Endothelial cell of umbilical vein (primary cell): ENCODE measurements at regions not wholly inside any gene's neighbourhood (a gene's known extent, or its start where the extent isn't known, plus 50 kb on each side); places are given as distances from the start of the nearest gene placed in this dataset.

ENCODE experiments used
- BruUV-seq: library from RNA; stranded (reverse); fragments of 400-500 nt; replicated peaks from 2 replicates; lab custom pipeline; 2021; lab: Mats Ljungman, UMichigan
- CTCF ChIA-PET: fragments of 300-600, 350-600 bp; sonication (Branson Sonifier 250); formaldehyde crosslinking; loops from one replicate; lab custom pipeline; 2021; ENCODE audit warnings: antibody characterized with exemption, inconsistent platforms; lab: Charles Lee
- POLR2A ChIA-PET: fragments of 300-600, 350-600 bp; sonication (Branson Sonifier 250); formaldehyde crosslinking; loops from one replicate; lab custom pipeline; 2021; ENCODE audit warnings: antibody characterized with exemption, inconsistent platforms; lab: Charles Lee
- DNase-seq: peaks from one replicate; pipeline ENCODE4 v3.0.0-alpha.2; 2011; ENCODE audit warnings: low read depth, low spot score
- FAIRE-seq: peaks from 2 replicates; lab custom pipeline; 2011; peaks lifted over from hg19 to GRCh38; lab: Jason Lieb, UNC
- H2AFZ ChIP-seq: 2 replicates; pipeline ENCODE4 v1.6.0; 2012; ENCODE audit warnings: low read depth, low read length, control low read depth, inconsistent platforms
- H3K27ac ChIP-seq: 2 replicates; pipeline ENCODE4 v1.5.1; 2011; ENCODE audit warnings: low read depth, mild to moderate bottlenecking, control low read depth, low read length, moderate library complexity; ENCODE audit not compliant: insufficient read depth
- H3K27me3 ChIP-seq, 2 experiments: 2 replicates each; pipeline versions ENCODE4 v1.6.0 to v1.6.1; 2011; ENCODE audit warnings: low read length in 2 of 2, mixed read lengths in 1 of 2; ENCODE audit not compliant: control insufficient read depth in 2 of 2, insufficient read depth in 2 of 2
- H3K36me3 ChIP-seq, 2 experiments: 2 replicates in 1 of 2; 3 replicates in 1 of 2; pipeline ENCODE4 v1.5.1; 2011; ENCODE audit warnings: low read length in 2 of 2, mild to moderate bottlenecking in 1 of 2, moderate library complexity in 1 of 2; ENCODE audit not compliant: control insufficient read depth in 2 of 2, insufficient read depth in 2 of 2; ENCODE audit errors: extremely low read depth in 1 of 2
- H3K4me1 ChIP-seq: 3 replicates; pipeline ENCODE4 v1.5.1; 2011; ENCODE audit warnings: mild to moderate bottlenecking, low read length; ENCODE audit not compliant: control insufficient read depth, insufficient read depth; ENCODE audit errors: extremely low read depth
- H3K4me2 ChIP-seq: 2 replicates; pipeline ENCODE4 v1.6.1; 2011; ENCODE audit warnings: low read length, control low read depth, mixed read lengths; ENCODE audit not compliant: insufficient read depth
- H3K4me3 ChIP-seq, 3 experiments: fragments of 200-600 bp in 1 of 3; sonication (generic), shearing (Covaris generic) in 1 of 3; replicated peaks in 1 of 3; 2 replicates each; pipeline ENCODE4 v1.5.1; 2011 to 2016; ENCODE audit warnings: control low read depth in 3 of 3, low read length in 3 of 3, mild to moderate bottlenecking in 2 of 3, inconsistent platforms in 1 of 3, low read depth in 1 of 3, moderate library complexity in 1 of 3; ENCODE audit not compliant: insufficient read depth in 1 of 3
- H3K79me2 ChIP-seq: 2 replicates; pipeline ENCODE4 v1.6.0; 2012; ENCODE audit warnings: low read length, inconsistent platforms; ENCODE audit not compliant: control insufficient read depth, insufficient read depth
- H3K9ac ChIP-seq: replicated peaks from 2 replicates; pipeline ENCODE3; 2011; ENCODE audit warnings: low read length, control low read depth; ENCODE audit not compliant: insufficient read depth; ENCODE audit errors: extremely low read depth
- H3K9me1 ChIP-seq: replicated peaks from 3 replicates; pipeline ENCODE4 v1.6.0; 2011; ENCODE audit warnings: mild to moderate bottlenecking, low read length; ENCODE audit not compliant: control insufficient read depth, insufficient read depth; ENCODE audit errors: extremely low read depth
- H3K9me3 ChIP-seq: replicated peaks from 2 replicates; pipeline ENCODE4 v1.5.1; 2012; ENCODE audit warnings: low read length, inconsistent platforms; ENCODE audit not compliant: control insufficient read depth, insufficient read depth
- H4K20me1 ChIP-seq: replicated peaks from 2 replicates; pipeline ENCODE3; 2011; ENCODE audit warnings: mild to moderate bottlenecking, low read length; ENCODE audit not compliant: control insufficient read depth, insufficient read depth; ENCODE audit errors: extremely low read depth
- EZH2 ChIP-seq: IDR thresholded peaks from 2 replicates; pipeline ENCODE4 v1.6.1; 2012; ENCODE audit warnings: borderline replicate concordance, low read depth, mild to moderate bottlenecking, moderate library complexity, low read length, inconsistent platforms; ENCODE audit not compliant: severe bottlenecking
- FOS ChIP-seq: IDR thresholded peaks from 2 replicates; pipeline ENCODE4 v1.6.1; 2011; ENCODE audit warnings: mild to moderate bottlenecking, low read length, moderate library complexity, borderline replicate concordance; ENCODE audit not compliant: insufficient read depth
- GATA2 ChIP-seq: IDR thresholded peaks from 2 replicates; pipeline ENCODE4 v1.7.0; 2011; ENCODE audit warnings: low read depth, mild to moderate bottlenecking, moderate library complexity, mixed read lengths, low read length; ENCODE audit not compliant: insufficient read length, insufficient read depth
- JUN ChIP-seq: IDR thresholded peaks from 2 replicates; pipeline ENCODE4 v1.6.1; 2011; ENCODE audit warnings: borderline replicate concordance, low read depth; ENCODE audit not compliant: insufficient read length, insufficient read depth
- MYC ChIP-seq: IDR thresholded peaks from one replicate; pipeline ENCODE4 v1.6.1; 2011; ENCODE audit warnings: mild to moderate bottlenecking, low read depth, low read length
- POLR2A ChIP-seq: IDR thresholded peaks from 2 replicates; pipeline ENCODE4 v1.6.1; 2012; ENCODE audit warnings: low read depth, mild to moderate bottlenecking, control low read depth, low read length
- POLR2AphosphoS5 ChIP-seq: IDR thresholded peaks from 2 replicates; pipeline ENCODE4 v1.6.1; 2012; ENCODE audit warnings: low read depth, mild to moderate bottlenecking, control low read depth, low read length, moderate library complexity; ENCODE audit not compliant: insufficient read depth
- dilution Hi-C: fragments of 300-500 bp; cut with MboI; formaldehyde crosslinking; loops from one replicate; pipeline ENCODE4 v1.15.0; 2019; ENCODE audit warnings: low sequenced_read_pairs; ENCODE audit not compliant: extremely low pct_ligation_motif_present
- intact Hi-C: fragments of 100-400 bp; cut with micrococcal nuclease; formaldehyde crosslinking; loops from one replicate; pipeline ENCODE4 v1.10.0; 2022
- TF ChIP-seq, protein P1 (sequence below), 2 donors: IDR thresholded peaks; 1 replicate in 1 of 2; 2 replicates in 1 of 2; pipeline ENCODE4 v1.5.1; 2011; ENCODE audit warnings: low read length in 2 of 2, mild to moderate bottlenecking in 2 of 2, moderate library complexity in 2 of 2, control low read depth in 1 of 2, inconsistent platforms in 1 of 2, low read depth in 1 of 2; ENCODE audit not compliant: insufficient read depth in 1 of 2; ENCODE audit errors: extremely low read depth in 1 of 2
- TF ChIP-seq, protein P2 (sequence below): IDR thresholded peaks from 2 replicates; pipeline ENCODE4 v1.6.1; 2011; ENCODE audit not compliant: insufficient read depth, insufficient read length

GRCh38 chr14:94965551-94966313 is 191.6 kb downstream of the DICER1 start:
- no peak for FAIRE-seq
- no peaks in the 10 kb centered on the region for H4K20me1 ChIP-seq

More at GRCh38 chr14:94965551-94966313, 191.6 kb downstream of the DICER1 start:
- dilution Hi-C loops (no loop called here), intact Hi-C loops (no loop called here)
- CTCF ChIA-PET: no interaction called here
- no peaks in the 10 kb centered on the region for H3K4me1 ChIP-seq
- POLR2A ChIA-PET: no interaction called here
- TF ChIP-seq JUN (no peak), MYC (no peak), EZH2 (no peak), FOS (no peak), POLR2A (no peak), POLR2AphosphoS5 (no peak), GATA2 (no peak)
- TF ChIP-seq, protein P1, sequence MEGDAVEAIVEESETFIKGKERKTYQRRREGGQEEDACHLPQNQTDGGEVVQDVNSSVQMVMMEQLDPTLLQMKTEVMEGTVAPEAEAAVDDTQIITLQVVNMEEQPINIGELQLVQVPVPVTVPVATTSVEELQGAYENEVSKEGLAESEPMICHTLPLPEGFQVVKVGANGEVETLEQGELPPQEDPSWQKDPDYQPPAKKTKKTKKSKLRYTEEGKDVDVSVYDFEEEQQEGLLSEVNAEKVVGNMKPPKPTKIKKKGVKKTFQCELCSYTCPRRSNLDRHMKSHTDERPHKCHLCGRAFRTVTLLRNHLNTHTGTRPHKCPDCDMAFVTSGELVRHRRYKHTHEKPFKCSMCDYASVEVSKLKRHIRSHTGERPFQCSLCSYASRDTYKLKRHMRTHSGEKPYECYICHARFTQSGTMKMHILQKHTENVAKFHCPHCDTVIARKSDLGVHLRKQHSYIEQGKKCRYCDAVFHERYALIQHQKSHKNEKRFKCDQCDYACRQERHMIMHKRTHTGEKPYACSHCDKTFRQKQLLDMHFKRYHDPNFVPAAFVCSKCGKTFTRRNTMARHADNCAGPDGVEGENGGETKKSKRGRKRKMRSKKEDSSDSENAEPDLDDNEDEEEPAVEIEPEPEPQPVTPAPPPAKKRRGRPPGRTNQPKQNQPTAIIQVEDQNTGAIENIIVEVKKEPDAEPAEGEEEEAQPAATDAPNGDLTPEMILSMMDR (IDR thresholded peaks at IDR 0.05; ENCODE audit: extremely low read depth in 1 of 2, insufficient read depth in 1 of 2, low read depth in 1 of 2, low read length in 2 of 2): no peak
- TF ChIP-seq, protein P2, sequence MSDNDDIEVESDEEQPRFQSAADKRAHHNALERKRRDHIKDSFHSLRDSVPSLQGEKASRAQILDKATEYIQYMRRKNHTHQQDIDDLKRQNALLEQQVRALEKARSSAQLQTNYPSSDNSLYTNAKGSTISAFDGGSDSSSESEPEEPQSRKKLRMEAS: no peak
- no peaks in the 10 kb centered on the region for H3K9me1 ChIP-seq
- no peak overlapping the region for H3K9ac ChIP-seq
- no peak overlapping the region for H3K4me3 ChIP-seq
- no peak for DNase-seq
- H2AFZ ChIP-seq: no peak overlapping the region
- no peak overlapping the region for H3K27ac ChIP-seq
- H3K4me2 ChIP-seq: no peak overlapping the region
- no peaks in the 10 kb centered on the region for H3K79me2 ChIP-seq
- no peaks in the 10 kb centered on the region for H3K36me3 ChIP-seq
- H3K27me3 ChIP-seq: no peaks in the 10 kb centered on the region
- no peaks in the 10 kb centered on the region for H3K9me3 ChIP-seq
- BruUV-seq: no TSS peak
